Keratinocyte (primary cell): ENCODE measurements at regions not wholly inside any gene's neighbourhood (a gene's known extent, or its start where the extent isn't known, plus 50 kb on each side); places are given as distances from the start of the nearest gene placed in this dataset.

Source experiments
- DNase-seq: peaks from one replicate; pipeline ENCODE4 v3.0.0-alpha.2; 2011; ENCODE audit warnings: low read depth, missing footprints, low spot score
- FAIRE-seq: peaks from 2 replicates; lab custom pipeline; 2011; peaks lifted over from hg19 to GRCh38; lab: Jason Lieb, UNC
- H2AFZ ChIP-seq: 2 replicates; pipeline ENCODE4 v1.6.0; 2012; ENCODE audit warnings: low read length, control low read depth, inconsistent platforms; ENCODE audit not compliant: control insufficient read depth
- H3K27ac ChIP-seq: 2 replicates; pipeline ENCODE4 v1.5.1; 2011; ENCODE audit warnings: low read length; ENCODE audit not compliant: control insufficient read depth, insufficient read depth
- H3K27me3 ChIP-seq: 3 replicates; pipeline ENCODE4 v1.6.0; 2011; ENCODE audit warnings: low read length; ENCODE audit not compliant: control insufficient read depth, insufficient read depth; ENCODE audit errors: extremely low read depth
- H3K36me3 ChIP-seq, 2 experiments: 2 replicates in 1 of 2; 3 replicates in 1 of 2; pipeline ENCODE4 v1.5.1; 2011; ENCODE audit warnings: low read length in 2 of 2, mild to moderate bottlenecking in 1 of 2; ENCODE audit not compliant: control insufficient read depth in 2 of 2, insufficient read depth in 2 of 2; ENCODE audit errors: extremely low read depth in 1 of 2
- H3K4me1 ChIP-seq: 3 replicates; pipeline ENCODE4 v1.5.1; 2011; ENCODE audit warnings: low read length; ENCODE audit not compliant: control insufficient read depth, insufficient read depth; ENCODE audit errors: extremely low read depth
- H3K4me2 ChIP-seq: 3 replicates; pipeline ENCODE4 v1.6.0; 2011; ENCODE audit warnings: low read depth, low read length; ENCODE audit not compliant: control insufficient read depth, insufficient read depth; ENCODE audit errors: extremely low read depth
- H3K4me3 ChIP-seq, 3 experiments: fragments of 200-600 bp in 1 of 3; sonication (generic) in 1 of 3; 2 replicates in 2 of 3; 3 replicates in 1 of 3; pipeline ENCODE4 v1.5.1; 2011 to 2016; ENCODE audit warnings: low read length in 3 of 3, mild to moderate bottlenecking in 3 of 3, control low read depth in 2 of 3, inconsistent platforms in 1 of 3, low read depth in 1 of 3, mixed read lengths in 1 of 3, mixed run types in 1 of 3, moderate library complexity in 1 of 3; ENCODE audit not compliant: control insufficient read depth in 2 of 3, insufficient read depth in 2 of 3; ENCODE audit errors: extremely low read depth in 1 of 3
- H3K79me2 ChIP-seq: 2 replicates; pipeline ENCODE4 v1.6.0; 2012; ENCODE audit warnings: low read length; ENCODE audit not compliant: control insufficient read depth, insufficient read depth
- H3K9ac ChIP-seq: 3 replicates; pipeline ENCODE4 v1.6.0; 2011; ENCODE audit warnings: low read length; ENCODE audit not compliant: control insufficient read depth, insufficient read depth; ENCODE audit errors: extremely low read depth
- H3K9me1 ChIP-seq: 3 replicates; pipeline ENCODE4 v1.6.0; 2011; ENCODE audit warnings: low read length; ENCODE audit not compliant: control insufficient read depth, insufficient read depth; ENCODE audit errors: extremely low read depth
- H3K9me3 ChIP-seq: 2 replicates; pipeline ENCODE4 v1.5.1; 2012; ENCODE audit warnings: low read depth, low read length; ENCODE audit not compliant: control insufficient read depth
- H4K20me1 ChIP-seq: 3 replicates; pipeline ENCODE4 v1.6.0; 2011; ENCODE audit warnings: low read length; ENCODE audit not compliant: control insufficient read depth, insufficient read depth; ENCODE audit errors: extremely low read depth
- EZH2 ChIP-seq: IDR thresholded peaks from one replicate; pipeline ENCODE4 v1.6.1; 2012; ENCODE audit warnings: inconsistent platforms, mild to moderate bottlenecking, low read length, moderate library complexity
- dilution Hi-C: fragments of 300-500 bp; cut with MboI; formaldehyde crosslinking; loops from one replicate; pipeline ENCODE4 v1.7.0; 2020; ENCODE audit warnings: low sequenced_read_pairs; ENCODE audit not compliant: extremely low pct_ligation_motif_present
- TF ChIP-seq, protein P1 (sequence below), 3 experiments: IDR thresholded peaks in 1 of 3; conservative IDR thresholded peaks in 1 of 3; optimal IDR thresholded peaks in 1 of 3; 2 replicates in 2 of 3; 3 replicates in 1 of 3; pipeline versions ENCODE3 to v1.5.1; 2011; ENCODE audit warnings: low read length in 3 of 3, mild to moderate bottlenecking in 3 of 3, moderate library complexity in 2 of 3, control low read depth in 1 of 3, inconsistent platforms in 1 of 3; ENCODE audit not compliant: insufficient read depth in 2 of 3; ENCODE audit errors: extremely low read depth in 1 of 3

DNA sequence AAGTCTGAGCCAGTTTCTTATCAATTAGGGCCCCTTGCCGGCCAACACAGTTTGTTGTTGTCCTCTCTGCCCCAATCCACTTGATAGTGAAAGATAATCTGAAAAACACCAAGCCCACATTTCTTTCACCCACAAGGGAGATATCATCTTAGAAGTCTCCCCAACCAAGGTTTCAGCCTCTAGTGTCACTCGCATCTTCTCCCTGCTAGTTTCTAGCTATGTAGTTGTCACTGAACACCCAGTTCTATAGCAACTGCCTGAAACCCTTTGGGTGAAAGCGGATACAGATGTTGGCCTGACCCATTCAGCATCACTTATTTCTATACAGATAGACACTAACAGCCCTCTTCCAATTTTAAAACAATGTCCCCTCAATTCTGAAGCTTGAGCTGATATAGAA, 116.3 kb downstream of the BMP15 start:
- H3K9ac ChIP-seq, result no peak overlapping the region
- H3K4me1 ChIP-seq, result no peaks in the 10 kb centered on the region
- H3K9me1 ChIP-seq, result no peaks in the 10 kb centered on the region
- H3K36me3 ChIP-seq, result no peaks in the 10 kb centered on the region
- H3K4me3 ChIP-seq, result no peak overlapping the region
- H3K79me2 ChIP-seq, result no peaks in the 10 kb centered on the region
- dilution Hi-C loops, result no loop called here
- DNase-seq (no peak), FAIRE-seq (no peak)
- no peaks in the 10 kb centered on the region for H3K27me3 ChIP-seq
- no peak overlapping the region for H3K4me2 ChIP-seq
- H4K20me1 ChIP-seq, result no peaks in the 10 kb centered on the region
- H2AFZ ChIP-seq, result no peak overlapping the region
- no peak overlapping the region for H3K27ac ChIP-seq
- TF ChIP-seq, protein P1, sequence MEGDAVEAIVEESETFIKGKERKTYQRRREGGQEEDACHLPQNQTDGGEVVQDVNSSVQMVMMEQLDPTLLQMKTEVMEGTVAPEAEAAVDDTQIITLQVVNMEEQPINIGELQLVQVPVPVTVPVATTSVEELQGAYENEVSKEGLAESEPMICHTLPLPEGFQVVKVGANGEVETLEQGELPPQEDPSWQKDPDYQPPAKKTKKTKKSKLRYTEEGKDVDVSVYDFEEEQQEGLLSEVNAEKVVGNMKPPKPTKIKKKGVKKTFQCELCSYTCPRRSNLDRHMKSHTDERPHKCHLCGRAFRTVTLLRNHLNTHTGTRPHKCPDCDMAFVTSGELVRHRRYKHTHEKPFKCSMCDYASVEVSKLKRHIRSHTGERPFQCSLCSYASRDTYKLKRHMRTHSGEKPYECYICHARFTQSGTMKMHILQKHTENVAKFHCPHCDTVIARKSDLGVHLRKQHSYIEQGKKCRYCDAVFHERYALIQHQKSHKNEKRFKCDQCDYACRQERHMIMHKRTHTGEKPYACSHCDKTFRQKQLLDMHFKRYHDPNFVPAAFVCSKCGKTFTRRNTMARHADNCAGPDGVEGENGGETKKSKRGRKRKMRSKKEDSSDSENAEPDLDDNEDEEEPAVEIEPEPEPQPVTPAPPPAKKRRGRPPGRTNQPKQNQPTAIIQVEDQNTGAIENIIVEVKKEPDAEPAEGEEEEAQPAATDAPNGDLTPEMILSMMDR (optimal IDR thresholded peaks at IDR 0.05 in 1 of 3, IDR thresholded peaks at IDR 0.05 in 1 of 3, conservative IDR thresholded peaks at IDR 0.05 in 1 of 3; ENCODE audit: extremely low read depth in 1 of 3, insufficient read depth in 2 of 3, low read length in 3 of 3), result no peak
- TF ChIP-seq EZH2, result no peak
- H3K9me3 ChIP-seq, result no peaks in the 10 kb centered on the region

DNA sequence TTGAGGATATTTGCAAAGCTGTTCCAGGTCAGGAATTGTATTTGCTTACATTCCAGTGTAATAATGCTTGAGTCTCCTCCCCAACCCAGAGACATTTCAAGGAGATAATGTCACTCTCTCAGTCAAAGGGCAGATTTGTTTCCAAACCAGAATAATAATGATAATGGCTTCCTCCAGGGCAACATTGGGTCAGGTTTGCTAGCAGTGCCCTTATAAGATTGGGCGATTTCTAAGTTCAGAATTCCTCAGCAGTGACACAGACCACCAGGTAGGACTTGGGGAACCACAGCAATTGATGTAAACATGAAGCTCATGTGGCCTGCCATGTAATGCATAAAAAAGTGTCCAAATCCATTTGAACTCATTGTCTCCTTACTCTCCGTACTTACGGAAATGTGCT, 125.2 kb downstream of the BMP15 start:
- Histone ChIP-seq H3K9me3 (no peaks in the 10 kb centered on the region), H3K27ac (no peak overlapping the region), H3K9me1 (no peaks in the 10 kb centered on the region), H3K4me1 (no peaks in the 10 kb centered on the region), H4K20me1 (no peaks in the 10 kb centered on the region), H3K4me3 (no peak overlapping the region), H2AFZ (no peak overlapping the region), H3K79me2 (no peaks in the 10 kb centered on the region), H3K36me3 (no peaks in the 10 kb centered on the region), H3K4me2 (no peak overlapping the region), H3K9ac (no peak overlapping the region), H3K27me3 (no peaks in the 10 kb centered on the region)
- dilution Hi-C loops, result no loop called here
- FAIRE-seq (no peak), DNase-seq (no peak)
- TF ChIP-seq, protein P1 (optimal IDR thresholded peaks at IDR 0.05 in 1 of 3, IDR thresholded peaks at IDR 0.05 in 1 of 3, conservative IDR thresholded peaks at IDR 0.05 in 1 of 3; ENCODE audit: extremely low read depth in 1 of 3, insufficient read depth in 2 of 3, low read length in 3 of 3), result no peak
- TF ChIP-seq EZH2, result no peak
